Mesothelial cell of epicardium (in vitro differentiated cells): ENCODE measurements at regions not wholly inside any gene's neighbourhood (a gene's known extent, or its start where the extent isn't known, plus 50 kb on each side); places are given as distances from the start of the nearest gene placed in this dataset.
"Not testable (repeated sequence)": the region's sequence is repeated elsewhere in the genome, so short reads cannot be mapped to it uniquely, and the experiment has no call there.

Experiments used
- DNase-seq, 2 experiments: peaks; one replicate each; pipeline ENCODE4 v3.0.0; 2021; ENCODE audit warnings: low spot score in 2 of 2; ENCODE audit not compliant: unreplicated experiment in 2 of 2
- H3K27ac Mint-ChIP-seq: 2 replicates; pipeline ENCODE4 v1.8.0; 2021; ENCODE audit warnings: mixed read lengths
- H3K27me3 Mint-ChIP-seq: 2 replicates; pipeline ENCODE4 v1.8.0; 2021; ENCODE audit warnings: low read depth, mixed read lengths
- H3K36me3 Mint-ChIP-seq: 2 replicates; pipeline ENCODE4 v1.8.0; 2021; ENCODE audit warnings: mixed read lengths
- H3K4me1 Mint-ChIP-seq: 2 replicates; pipeline ENCODE4 v1.8.0; 2021; ENCODE audit warnings: mixed read lengths
- H3K4me3 Mint-ChIP-seq: 2 replicates; pipeline ENCODE4 v1.8.0; 2021; ENCODE audit warnings: mild to moderate bottlenecking, moderate library complexity, mixed read lengths
- H3K9me3 Mint-ChIP-seq: 2 replicates; pipeline ENCODE4 v1.8.0; 2021; ENCODE audit warnings: mixed read lengths
- TF ChIP-seq, protein P1 (sequence below): fragments of 200-600 bp; sonication (generic); IDR thresholded peaks from one replicate; pipeline ENCODE4 v1.5.0; 2021; ENCODE audit warnings: antibody characterized with exemption; ENCODE audit not compliant: unreplicated experiment

GRCh38 chr2:8606226-8606625 is 75.6 kb upstream of the ID2 start:
- DNase-seq = no peak
- H3K4me3 Mint-ChIP-seq = no peak overlapping the region
- peaks cover 2% of the 10 kb centered on the region for H3K36me3 Mint-ChIP-seq
- H3K4me1 Mint-ChIP-seq = peaks cover 61% of the 10 kb centered on the region
- H3K9me3 Mint-ChIP-seq = peaks cover 6% of the 10 kb centered on the region
- H3K27me3 Mint-ChIP-seq = no peaks in the 10 kb centered on the region
- TF ChIP-seq, protein P1, sequence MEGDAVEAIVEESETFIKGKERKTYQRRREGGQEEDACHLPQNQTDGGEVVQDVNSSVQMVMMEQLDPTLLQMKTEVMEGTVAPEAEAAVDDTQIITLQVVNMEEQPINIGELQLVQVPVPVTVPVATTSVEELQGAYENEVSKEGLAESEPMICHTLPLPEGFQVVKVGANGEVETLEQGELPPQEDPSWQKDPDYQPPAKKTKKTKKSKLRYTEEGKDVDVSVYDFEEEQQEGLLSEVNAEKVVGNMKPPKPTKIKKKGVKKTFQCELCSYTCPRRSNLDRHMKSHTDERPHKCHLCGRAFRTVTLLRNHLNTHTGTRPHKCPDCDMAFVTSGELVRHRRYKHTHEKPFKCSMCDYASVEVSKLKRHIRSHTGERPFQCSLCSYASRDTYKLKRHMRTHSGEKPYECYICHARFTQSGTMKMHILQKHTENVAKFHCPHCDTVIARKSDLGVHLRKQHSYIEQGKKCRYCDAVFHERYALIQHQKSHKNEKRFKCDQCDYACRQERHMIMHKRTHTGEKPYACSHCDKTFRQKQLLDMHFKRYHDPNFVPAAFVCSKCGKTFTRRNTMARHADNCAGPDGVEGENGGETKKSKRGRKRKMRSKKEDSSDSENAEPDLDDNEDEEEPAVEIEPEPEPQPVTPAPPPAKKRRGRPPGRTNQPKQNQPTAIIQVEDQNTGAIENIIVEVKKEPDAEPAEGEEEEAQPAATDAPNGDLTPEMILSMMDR = no peak
- peak overlapping the region; percentile 48 for H3K27ac Mint-ChIP-seq

DNA sequence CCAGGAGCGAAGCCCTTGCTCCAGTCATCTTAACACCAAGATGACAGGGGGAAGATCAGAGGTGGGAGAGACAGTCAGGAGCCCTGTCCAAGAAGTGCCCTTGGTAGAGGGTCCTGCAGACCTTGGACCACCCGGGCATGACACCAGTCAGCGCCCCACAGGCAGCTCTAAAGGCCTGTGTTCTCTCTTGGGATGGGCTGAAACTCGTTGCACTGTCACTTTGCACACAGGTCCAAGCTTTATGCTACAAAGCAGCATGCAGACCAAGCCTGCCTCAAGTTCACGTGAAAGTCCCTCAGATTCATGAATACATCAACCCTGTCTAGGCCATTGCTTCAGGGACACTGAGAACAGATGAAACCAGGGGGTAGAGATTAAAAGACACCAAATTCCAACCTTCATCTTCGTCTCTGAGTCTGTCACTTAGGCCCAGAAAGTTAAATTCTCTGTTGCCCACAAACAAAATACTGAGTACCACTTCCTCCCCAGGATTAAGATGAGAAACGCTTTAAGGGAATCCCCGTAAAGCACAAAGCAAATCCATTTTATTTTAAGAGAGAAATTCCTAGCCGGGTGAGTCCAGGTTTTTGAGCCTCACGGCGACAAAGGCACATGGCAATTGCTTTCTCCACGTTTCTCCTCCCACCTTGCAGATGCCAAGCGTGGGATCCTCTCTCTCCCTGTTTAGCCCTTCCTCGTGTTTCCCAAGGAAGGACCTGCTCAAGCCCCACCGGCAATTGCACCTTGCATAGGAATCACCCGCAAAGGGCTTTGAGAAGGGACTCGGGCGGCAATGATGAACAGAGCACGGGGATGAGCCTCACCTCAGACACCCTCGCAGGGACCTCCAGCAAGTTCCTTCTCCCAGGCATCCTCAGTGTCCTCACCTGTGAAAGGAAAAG is 75.0 kb upstream of the ID2 start:
- H3K9me3 Mint-ChIP-seq = peaks cover 6% of the 10 kb centered on the region
- no peak overlapping the region for H3K4me3 Mint-ChIP-seq
- no peak for DNase-seq
- no peaks in the 10 kb centered on the region for H3K27me3 Mint-ChIP-seq
- H3K27ac Mint-ChIP-seq = peak overlapping the region; percentile 47
- H3K4me1 Mint-ChIP-seq = peaks cover 63% of the 10 kb centered on the region
- TF ChIP-seq, protein P1 = no peak
- H3K36me3 Mint-ChIP-seq = peaks cover 2% of the 10 kb centered on the region

GRCh38 chr2:8607606-8608005 is 74.2 kb upstream of the ID2 start:
- TF ChIP-seq, protein P1 = no peak
- Mint-ChIP-seq H3K4me3 (no peak overlapping the region), H3K27me3 (no peaks in the 10 kb centered on the region)

GRCh38 chr2:8608411-8608954 is 73.4 kb upstream of the ID2 start:
- TF ChIP-seq, protein P1 = no peak
- Mint-ChIP-seq H3K9me3 (peaks cover 6% of the 10 kb centered on the region), H3K4me1 (peaks cover 60% of the 10 kb centered on the region)

More at GRCh38 chr2:8607606-8608005, 74.2 kb upstream of the ID2 start:
- DNase-seq = no peak
- H3K4me1 Mint-ChIP-seq = peaks cover 63% of the 10 kb centered on the region
- H3K9me3 Mint-ChIP-seq = peaks cover 6% of the 10 kb centered on the region
- peaks cover 2% of the 10 kb centered on the region for H3K36me3 Mint-ChIP-seq
- peak overlapping the region; percentile 70 for H3K27ac Mint-ChIP-seq

GRCh38 chr2:8609357-8609811 is 72.5 kb upstream of the ID2 start:
- H3K4me1 Mint-ChIP-seq = peaks cover 60% of the 10 kb centered on the region
- peaks cover 6% of the 10 kb centered on the region for H3K9me3 Mint-ChIP-seq
- no peaks in the 10 kb centered on the region for H3K27me3 Mint-ChIP-seq
- H3K27ac Mint-ChIP-seq = peak overlapping the region; percentile 56
- H3K36me3 Mint-ChIP-seq = peaks cover 2% of the 10 kb centered on the region
- no peak overlapping the region for H3K4me3 Mint-ChIP-seq
- no peak for DNase-seq
- TF ChIP-seq, protein P1 = no peak

More at GRCh38 chr2:8608411-8608954, 73.4 kb upstream of the ID2 start:
- Mint-ChIP-seq H3K4me3 (no peak overlapping the region), H3K27me3 (no peaks in the 10 kb centered on the region), H3K27ac (no peak overlapping the region), H3K36me3 (peaks cover 2% of the 10 kb centered on the region)
- DNase-seq = no peak

DNA sequence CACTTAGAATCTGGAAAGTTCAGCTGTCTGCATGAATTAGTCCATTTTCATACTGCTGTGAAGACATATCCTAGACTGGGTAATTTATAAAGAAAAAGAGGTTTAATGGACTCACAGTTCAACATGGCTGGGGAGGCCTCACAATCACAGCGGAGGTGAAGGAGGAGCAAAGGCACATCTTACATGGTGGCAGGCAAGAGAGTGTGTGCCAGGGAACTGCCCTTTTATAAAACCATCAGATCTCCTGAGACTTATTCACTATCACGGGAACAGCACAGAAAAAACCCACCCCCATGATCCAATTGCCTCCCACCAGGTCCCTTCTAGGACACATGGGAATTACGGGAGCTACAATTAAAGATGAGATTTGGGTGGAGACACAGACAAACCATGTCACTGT is 71.1 kb upstream of the ID2 start:
- H3K9me3 Mint-ChIP-seq = peaks cover 11% of the 10 kb centered on the region
- DNase-seq, H3K4me3 Mint-ChIP-seq, H3K27ac Mint-ChIP-seq, H3K27me3 Mint-ChIP-seq, H3K36me3 Mint-ChIP-seq: not testable (repeated sequence)
- peaks cover 67% of the 10 kb centered on the region for H3K4me1 Mint-ChIP-seq
